GM10248 (cell line): ENCODE measurements at regions not wholly inside any gene's neighbourhood (a gene's known extent, or its start where the extent isn't known, plus 50 kb on each side); places are given as distances from the start of the nearest gene placed in this dataset.

Source experiments
- CTCF ChIA-PET: fragments of 300-600 bp; sonication (Branson Sonifier 250); formaldehyde crosslinking; extraction: SDS; loops from one replicate; lab custom pipeline; 2021; ENCODE audit warnings: antibody characterized with exemption; lab: Yijun Ruan, JAX
- POLR2A ChIA-PET: fragments of 350-650 bp; sonication (Branson Sonifier 250); formaldehyde crosslinking; extraction: SDS; loops from one replicate; lab custom pipeline; 2020; ENCODE audit warnings: antibody characterized with exemption; lab: Yijun Ruan, JAX
- DNase-seq: peaks from one replicate; pipeline ENCODE4 v3.0.0; 2012; ENCODE audit errors: extremely low spot score
- TF ChIP-seq, protein P1 (sequence below): IDR thresholded peaks from 2 replicates; pipeline ENCODE4 v1.5.1; 2012; ENCODE audit warnings: mild to moderate bottlenecking, low read depth; ENCODE audit errors: extremely low read depth, missing control alignments, control extremely low read depth

DNA sequence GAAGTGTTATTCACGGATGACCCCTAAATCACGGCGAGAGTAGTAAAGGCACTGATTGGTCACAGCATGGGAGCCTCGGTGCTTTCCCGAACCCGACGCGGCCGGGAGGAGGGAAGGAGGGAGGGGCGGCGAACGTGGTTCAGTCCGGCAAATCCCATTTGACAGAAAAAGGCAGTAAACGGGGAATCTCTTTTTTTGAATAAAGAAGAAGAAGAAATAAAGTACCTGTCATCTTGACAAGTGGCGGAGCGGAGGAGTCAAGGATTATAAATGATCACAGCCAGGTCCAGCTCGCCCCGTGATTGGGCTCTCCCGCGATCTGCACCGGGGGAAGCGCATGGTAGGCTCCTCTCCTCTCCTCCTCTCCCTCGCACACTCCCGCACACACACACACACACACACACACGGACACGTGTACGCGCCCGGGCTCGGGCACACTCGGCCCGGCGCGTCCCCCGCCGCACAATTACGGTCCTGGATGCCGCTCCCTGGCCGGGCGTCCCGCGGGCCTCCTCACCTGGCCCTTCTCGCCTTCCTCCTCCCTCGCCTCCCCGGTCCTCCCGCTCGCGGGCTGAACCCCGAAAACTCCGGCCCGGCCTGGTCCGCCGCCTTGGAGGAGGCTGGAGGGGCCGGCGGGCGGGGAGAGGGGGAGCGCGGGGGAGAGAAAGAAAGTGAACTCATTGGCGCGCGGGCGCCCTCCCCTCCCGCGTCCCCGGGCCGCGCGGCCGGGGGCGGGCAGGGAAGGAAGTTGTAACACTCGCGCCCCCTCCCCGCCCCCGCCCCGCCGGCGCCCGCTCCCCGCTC lies 99.2 kb upstream of the TENM3 start:
- POLR2A ChIA-PET, result no interaction called here
- TF ChIP-seq, protein P1, sequence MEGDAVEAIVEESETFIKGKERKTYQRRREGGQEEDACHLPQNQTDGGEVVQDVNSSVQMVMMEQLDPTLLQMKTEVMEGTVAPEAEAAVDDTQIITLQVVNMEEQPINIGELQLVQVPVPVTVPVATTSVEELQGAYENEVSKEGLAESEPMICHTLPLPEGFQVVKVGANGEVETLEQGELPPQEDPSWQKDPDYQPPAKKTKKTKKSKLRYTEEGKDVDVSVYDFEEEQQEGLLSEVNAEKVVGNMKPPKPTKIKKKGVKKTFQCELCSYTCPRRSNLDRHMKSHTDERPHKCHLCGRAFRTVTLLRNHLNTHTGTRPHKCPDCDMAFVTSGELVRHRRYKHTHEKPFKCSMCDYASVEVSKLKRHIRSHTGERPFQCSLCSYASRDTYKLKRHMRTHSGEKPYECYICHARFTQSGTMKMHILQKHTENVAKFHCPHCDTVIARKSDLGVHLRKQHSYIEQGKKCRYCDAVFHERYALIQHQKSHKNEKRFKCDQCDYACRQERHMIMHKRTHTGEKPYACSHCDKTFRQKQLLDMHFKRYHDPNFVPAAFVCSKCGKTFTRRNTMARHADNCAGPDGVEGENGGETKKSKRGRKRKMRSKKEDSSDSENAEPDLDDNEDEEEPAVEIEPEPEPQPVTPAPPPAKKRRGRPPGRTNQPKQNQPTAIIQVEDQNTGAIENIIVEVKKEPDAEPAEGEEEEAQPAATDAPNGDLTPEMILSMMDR, result no peak
- DNase-seq, result no peak
- CTCF ChIA-PET, result no interaction called here

DNA sequence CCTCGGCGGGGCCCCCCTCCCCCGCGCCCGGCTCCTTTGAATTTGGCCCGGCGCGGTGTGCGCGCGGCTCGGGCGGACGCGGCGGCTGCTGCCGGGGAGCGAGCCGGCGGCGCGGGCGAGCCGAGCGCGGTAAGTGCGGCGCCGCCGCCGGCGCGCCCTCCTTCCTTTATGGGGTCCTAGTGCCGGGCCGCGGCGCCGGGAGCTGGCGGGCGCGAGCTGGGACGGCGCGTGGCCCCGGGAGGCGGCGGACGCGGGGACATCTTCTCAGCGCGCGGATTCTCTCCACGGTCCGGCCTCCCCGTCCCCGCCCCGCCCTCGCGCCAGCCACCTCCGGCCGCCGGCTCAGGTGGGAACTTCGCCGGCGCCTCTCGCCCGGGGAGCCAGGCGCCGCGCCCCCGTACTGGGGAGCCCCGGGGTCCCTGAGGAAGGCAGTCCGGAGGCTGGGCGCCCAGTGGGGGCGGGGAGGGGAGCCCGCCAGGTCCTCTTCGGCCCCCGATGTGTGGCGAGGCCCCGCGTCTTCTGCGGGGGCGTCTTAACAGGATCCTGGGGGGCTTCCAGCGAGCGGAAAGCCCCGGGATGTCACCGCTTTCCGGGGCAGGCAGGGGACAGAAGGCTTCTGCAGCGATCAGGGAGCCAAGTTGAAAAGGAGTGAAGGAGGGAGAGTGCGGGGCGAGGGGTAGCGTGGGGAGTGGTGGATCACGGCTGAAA lies 98.4 kb upstream of the TENM3 start:
- ChIA-PET POLR2A (no interaction called here), CTCF (no interaction called here)
- DNase-seq, result no peak
- TF ChIP-seq, protein P1, result no peak

DNA sequence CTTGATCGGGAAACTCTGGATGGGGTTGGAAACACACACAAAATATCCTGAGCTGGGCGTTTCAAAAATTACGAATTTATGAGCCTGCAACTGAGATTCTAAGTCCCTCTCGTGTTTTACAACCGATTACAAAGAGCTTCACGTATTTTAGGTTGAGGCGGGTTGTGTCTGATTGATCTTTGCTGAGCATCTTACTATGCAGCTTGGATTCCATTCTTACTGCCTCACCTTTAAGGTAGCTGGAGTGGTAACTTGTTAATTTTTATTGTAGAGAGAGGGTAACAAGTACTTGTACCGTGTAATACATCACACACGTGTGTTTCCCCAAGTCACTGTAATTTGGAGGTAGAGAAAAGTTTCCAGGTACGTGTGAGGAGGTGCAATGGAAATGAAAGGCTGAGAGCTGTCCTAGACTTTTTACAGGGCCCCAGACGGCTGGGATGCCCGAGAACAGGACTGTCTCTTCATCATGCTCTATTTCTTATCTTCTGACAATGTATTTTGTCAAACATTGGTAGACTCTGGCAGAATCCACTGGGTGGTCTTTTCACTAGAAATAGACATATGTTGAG lies 97.8 kb upstream of the TENM3 start:
- TF ChIP-seq, protein P1, result no peak
- ChIA-PET POLR2A (no interaction called here), CTCF (no interaction called here)
- no peak for DNase-seq

DNA sequence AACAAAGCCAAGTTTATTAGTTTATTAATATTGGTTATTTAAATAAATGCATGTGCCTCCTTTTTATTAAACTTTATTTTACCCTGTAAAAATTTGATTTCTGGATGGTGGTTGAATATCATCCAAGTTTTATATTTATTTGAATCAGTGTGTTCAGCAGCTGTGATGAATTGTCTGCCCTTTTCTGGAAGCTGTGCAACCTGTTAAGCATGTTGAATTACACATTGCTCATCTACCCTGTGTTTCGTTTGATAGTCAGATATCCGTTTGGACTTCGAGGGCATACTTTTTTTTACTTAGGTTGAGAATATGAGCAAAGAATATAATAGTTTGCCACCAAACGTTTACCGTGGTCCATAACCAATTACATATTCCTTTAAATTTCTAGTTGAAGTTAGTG lies 95.8 kb upstream of the TENM3 start:
- DNase-seq, result no peak
- TF ChIP-seq, protein P1, result no peak
- CTCF ChIA-PET, result interaction anchor here (1.2 kb wide), 1 partner anchor 11 kb away, joined by 5 read pairs; no protein-coding TSS in a partner anchor
- POLR2A ChIA-PET, result no interaction called here

DNA sequence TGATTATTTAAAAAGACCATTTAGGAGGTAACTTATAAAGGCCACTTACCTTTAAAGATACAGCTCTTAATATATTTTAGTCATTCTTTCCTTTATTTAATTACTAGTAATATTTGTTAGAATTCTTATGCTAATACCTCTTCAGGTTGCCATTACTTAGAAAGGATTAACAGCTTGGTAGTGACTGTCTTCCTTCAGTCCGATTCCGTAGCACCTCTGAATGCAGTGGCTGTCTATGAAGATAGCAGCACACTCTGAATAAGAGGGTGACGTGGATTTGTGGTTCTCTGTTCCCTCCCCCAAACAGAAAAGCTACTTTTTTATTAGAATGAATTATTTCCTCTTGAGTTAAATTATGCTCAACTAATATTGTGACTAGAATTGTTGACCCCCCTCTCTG lies 92.6 kb upstream of the TENM3 start:
- POLR2A ChIA-PET, result no interaction called here
- TF ChIP-seq, protein P1, result no peak
- CTCF ChIA-PET, result interaction anchor here (1.9 kb wide), 1 partner anchor 14 kb away, joined by 4 read pairs; no protein-coding TSS in a partner anchor
- DNase-seq, result no peak

DNA sequence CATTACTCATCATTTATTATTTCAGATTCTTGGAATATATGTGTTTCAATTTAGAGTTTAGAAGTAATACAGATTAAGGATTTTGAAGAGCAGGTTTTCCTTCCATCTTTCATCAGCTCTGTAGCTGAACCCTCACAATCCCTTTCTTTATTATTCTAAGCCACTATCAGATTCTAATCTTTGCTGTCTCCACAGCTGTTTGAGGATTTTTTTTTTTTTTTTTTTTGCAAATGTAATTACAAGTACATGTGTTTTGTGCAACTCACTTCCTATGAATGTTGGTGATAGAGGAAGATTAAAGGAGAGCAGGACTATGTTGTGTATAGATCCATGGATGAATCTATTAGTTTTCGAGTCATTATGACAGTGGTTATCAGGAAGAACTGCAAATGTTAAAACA lies 87.4 kb upstream of the TENM3 start:
- CTCF ChIA-PET, result no interaction called here
- TF ChIP-seq, protein P1, result no peak
- DNase-seq, result no peak
- POLR2A ChIA-PET, result no interaction called here
